Stimulated activated CD8-positive, alpha-beta memory T cell treated with anti-CD3 and anti-CD28 coated beads, Interleukin-15, amount 100 ng/mL, for 48 hours (primary cell): ENCODE measurements at regions not wholly inside any gene's neighbourhood (a gene's known extent, or its start where the extent isn't known, plus 50 kb on each side); places are given as distances from the start of the nearest gene placed in this dataset.

Experiments used
- DNase-seq, 2 donors: peaks; one replicate each; pipeline ENCODE4 v3.0.0-alpha.2; 2020; ENCODE audit warnings: low read depth in 2 of 2

DNA sequence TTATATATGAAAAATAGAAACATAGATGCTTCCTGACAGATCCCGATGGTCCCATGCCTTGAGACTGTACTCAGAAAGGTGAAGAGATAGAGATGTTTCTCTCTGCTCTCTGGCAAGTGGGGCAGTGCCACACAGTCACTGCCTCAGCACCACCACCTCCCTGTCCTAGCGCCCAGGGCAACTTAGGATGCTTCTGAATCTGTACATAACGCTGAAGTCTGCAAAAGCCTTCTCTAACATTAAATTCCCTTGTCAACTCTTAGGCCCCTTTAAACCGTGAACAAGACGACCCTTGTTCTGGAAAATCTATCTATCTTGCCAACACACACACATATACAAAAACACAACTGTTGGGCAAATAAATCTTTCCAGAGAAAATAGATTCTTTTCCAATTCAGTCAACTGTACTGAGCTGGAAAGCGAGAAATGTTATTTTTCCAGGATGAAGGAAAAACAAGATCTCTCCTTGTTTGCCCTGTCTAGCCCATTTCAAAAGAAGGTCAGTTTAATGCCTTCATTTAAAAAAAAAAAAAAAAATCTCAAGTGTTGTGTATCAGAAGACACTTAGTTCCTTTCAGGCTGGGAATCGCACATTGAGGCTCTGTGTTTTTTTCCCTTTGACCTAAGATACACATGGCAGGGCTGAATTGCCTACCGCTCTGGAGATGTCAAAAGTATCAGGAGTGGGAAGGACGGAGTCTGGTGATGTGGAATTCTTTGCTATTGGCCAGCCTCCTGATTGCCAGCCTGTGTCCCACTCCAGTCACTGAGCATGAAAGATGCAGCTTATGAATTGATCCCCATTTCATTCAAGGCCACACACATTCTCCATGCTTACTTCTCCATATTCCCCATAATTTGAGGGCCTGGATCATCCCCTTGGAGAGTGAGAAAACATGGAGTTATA, 241.4 kb downstream of the LACC1 start:
- no peak for DNase-seq

DNA sequence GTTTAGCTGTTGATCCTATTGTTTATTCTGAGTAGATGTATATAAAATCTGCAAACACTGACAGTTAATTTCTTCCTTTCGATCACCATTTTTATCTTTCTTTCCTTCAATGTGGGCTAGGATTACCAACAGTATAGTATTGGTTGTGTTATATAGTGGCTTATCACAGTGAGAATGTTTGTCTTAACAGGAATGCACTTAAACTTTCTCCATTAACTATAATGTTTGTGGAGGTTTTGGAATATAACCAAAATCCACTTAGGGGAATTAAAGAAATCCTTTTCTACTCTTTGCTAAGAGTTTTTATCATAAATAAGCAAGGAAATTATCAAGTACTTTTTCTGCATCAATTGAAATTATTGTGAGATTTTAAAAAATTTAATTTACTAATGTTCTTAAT, 244.6 kb downstream of the LACC1 start:
- DNase-seq: no peak

DNA sequence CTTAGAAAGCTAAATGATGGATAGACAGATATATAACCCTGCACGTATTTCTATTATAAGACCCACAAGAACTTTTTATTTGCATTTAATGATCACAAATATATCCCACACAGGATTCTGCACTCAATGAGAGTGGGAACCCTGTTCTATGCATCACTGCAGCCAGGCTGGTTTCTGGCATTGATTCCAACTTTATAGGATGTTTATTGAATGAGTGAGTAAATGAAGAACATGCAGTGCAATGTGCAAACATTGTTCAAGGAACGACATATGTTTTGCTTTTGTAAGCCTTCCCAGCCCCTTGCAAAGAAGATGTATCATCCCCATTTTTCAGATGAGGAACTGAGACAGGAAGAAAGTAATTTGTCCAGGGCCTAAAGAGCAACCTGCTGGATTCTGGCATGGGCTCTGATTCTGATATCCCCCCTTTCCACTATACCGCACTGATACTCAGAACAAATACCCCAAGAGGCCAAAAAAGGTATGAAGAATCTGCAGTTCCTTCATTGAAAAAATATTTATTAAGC, 246.3 kb downstream of the LACC1 start:
- no peak for DNase-seq

DNA sequence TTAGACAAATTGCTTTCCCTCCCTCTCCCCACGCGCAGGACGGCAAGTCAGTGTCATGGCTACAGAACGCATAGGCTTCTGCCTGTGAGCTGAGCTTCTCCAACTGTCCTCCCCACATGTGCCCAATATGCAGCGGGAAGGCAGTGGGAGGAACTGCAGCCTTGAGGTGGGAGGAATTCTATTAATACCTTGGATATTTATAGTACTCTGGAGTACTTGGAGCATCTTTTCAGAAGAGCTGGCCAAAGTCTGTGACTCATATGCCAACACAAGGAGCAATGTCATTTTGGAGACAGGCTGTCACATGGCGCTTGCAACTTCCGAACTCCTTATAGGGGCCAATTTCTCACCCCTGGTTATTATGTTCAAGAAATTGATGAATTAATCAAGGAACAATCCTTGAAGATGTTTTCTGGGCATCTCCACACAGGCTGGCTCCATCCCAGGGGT, 245.0 kb upstream of the SERP2 start:
- no peak for DNase-seq

DNA sequence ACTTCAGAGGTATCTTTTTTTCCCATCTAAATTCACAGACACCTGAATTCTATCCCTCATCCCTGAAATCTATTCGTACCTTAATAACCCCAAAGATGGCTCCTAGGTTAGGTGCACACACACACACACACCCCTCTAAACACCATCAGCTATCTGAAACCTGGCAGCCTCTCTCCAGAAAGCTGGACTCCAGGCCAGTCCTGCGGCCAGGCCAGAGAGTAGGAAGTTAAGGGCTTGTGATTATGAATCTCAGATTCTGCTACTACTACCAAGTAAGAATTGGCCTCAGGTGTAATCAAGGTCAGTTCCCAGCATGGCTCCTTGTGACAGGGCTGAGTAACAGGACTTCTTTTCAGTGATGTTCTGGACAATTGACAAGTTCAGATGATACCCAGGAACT, 244.2 kb upstream of the SERP2 start:
- DNase-seq: no peak

DNA sequence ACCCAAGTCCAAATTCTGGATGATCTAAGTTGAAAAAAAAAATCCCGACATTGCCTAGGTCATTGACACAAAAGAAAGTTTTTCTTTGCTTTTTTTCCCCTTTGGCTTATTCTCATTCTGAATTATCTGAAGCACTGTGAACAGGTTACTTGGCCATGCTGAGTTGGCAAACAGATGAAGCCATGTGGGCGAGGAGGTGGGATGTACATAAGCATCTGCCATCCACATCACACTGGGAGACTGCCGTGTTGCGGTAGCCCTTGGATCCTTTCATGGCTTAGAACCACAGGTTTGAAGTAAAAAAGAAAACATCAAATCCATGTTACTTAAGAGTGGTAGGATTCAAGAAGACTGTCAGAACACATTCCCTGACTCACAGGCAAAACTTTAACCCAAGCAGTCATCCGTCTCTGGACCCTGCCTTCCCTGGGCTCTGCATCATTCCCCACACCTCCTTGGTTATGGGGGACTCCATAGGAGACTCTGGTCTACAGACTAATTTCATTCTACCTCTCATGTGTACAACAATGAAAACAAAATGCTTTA, 242.5 kb upstream of the SERP2 start:
- no peak for DNase-seq

DNA sequence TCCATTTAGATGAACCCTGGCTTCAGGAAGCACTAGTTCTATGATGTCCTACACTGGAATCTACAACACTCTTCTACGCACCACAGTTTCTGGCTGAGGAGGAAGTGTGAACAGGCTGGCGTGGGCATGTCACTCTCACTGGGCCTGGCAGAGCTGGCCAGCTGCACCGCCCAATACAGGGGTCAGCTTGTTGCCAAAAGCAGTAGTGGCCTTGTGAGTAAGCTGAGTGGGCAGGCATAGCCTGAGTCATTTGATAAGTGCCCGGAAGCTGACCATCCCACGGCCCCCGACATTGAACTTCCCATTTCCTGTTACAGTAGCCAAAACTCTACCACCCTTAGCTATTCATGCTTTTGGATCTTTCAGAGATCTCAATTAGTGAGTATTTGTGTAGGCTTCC, 240.9 kb upstream of the SERP2 start:
- no peak for DNase-seq

DNA sequence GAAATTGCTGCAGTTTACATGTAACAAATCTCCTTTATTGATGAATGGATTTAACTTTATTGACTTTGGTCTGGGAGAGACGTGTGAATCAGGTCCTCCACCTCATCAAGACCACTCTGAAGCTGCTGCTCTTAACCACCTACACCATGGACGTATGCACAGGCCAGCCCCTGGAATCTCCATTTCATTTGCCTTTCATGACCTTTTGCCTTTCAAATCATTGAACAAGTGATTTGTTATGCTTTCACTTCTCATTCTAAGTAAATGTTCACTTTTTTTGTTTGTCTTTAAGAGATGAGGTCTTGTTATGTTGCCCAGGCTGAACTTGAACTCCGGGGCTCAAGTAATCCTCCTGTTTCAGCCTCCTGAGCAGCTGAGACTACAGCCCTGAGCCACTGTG, 240.0 kb upstream of the SERP2 start:
- DNase-seq: no peak

DNA sequence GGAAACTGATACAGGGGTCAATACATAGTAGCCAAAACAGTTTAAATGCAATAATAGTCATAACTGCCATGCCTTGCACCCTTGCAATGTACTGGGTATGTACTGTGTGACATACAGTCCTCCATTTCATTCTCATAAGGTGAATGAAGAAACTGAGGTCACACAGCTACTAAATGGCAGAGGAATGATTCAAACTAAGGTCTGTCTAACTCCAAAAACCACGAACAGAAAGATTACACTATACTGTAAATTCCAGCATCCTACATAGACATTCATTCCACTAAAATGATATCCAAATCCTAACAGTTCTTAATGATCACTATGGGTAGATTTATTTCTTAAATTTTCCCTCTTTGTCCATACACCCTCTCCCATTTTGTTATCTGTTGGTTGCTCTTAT, 238.1 kb upstream of the SERP2 start:
- no peak for DNase-seq

DNA sequence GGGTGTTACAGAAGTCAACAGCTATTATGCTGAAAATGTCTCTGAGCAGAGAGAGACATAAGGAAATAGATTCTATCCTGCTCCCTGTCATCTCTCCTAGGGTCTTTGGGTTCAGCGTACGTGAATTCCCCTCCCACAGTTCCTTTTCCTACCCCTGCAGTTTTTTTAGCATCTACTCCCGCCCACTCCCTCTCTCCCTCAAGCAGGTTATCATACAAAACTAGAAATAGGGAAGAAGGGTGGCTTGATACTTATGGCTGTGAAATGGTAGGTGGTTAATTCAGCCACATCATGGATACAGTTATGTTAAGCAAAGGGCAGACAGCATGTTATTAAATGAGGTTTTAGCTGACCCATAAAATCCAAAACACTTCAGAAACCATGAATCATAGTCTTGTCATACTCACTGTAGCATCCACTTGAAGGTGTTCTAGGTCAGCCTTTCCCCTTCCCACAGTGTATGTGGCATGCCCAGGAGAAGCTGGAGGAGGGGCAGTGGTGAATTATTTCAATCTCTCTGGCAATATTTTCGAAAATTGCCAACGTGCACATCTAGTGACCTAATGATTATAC, 236.8 kb upstream of the SERP2 start:
- no peak for DNase-seq

DNA sequence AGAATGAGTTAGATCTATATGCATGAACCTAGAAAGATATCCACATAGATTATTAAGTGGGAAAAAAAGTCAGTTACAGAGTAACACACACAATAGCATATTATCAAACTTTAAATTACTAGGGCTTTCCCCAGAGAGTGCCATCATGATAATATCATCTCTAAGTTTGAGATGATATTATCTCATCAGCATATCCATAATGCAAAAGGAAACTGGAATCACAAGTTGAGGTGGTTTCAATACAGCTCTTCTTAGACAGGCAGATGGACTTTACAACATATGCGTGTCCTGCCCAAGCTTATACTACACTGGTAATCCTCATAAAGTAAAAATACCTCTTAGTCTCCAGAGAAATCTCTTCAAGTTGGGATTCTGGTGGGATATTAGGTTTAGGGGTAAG, 236.2 kb upstream of the SERP2 start:
- DNase-seq: no peak

DNA sequence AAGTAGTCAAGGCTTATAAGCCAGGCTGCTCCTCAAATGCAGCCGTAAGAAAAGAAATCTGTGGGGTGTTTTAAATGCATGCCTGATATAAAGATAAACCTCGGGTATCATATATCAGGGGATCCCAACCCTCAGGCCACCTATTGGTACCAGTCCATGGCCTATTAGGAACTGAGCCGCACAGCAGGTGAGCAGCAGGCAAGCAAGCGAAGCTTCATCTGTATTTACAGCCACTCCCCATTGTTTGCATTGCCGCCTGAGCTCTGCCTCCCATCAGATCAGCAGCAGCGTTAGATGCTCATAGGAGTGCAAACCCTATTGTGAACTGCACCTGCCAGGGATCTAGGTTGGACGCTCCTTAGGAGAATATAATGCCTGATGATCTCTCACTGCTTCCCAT, 233.5 kb upstream of the SERP2 start:
- no peak for DNase-seq

DNA sequence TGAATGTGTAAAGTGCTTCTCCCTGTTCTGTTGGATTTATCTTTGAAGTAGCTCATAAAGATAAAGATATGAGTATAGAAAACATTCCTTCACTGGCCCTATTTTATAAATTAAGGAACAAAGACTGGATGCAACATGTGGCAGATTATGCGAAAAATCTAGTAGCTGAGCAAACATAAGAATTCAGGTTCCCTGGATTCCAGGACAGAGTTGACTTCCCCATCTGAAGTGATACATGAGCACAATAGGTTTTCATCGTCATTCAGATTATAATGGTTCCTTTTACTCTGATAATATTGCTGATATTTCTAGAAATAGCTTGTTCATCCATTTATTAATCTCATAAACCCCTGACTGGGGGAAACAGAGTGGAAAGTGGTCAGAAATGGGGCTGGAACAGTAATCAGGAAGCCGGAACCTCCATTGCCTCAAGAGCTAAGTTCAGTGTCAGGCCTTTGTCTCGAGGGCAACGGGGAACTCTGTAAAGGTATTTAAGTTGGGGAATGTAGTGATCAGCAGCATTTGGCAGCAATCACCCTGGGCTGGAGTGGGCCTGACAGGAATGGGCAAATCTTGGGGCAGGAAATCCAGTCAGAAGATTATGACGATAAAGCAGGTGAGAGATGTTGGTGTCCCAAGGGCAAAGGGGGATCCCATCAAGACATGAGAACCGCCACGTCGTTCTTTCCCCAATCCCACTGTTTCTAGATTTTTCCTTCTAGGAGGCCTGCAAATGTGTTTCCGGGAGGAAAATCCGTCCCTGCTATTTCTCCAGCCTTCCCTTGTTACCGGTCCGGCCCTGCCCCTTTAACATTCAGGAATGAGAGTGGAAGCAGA, 232.5 kb upstream of the SERP2 start:
- no peak for DNase-seq

DNA sequence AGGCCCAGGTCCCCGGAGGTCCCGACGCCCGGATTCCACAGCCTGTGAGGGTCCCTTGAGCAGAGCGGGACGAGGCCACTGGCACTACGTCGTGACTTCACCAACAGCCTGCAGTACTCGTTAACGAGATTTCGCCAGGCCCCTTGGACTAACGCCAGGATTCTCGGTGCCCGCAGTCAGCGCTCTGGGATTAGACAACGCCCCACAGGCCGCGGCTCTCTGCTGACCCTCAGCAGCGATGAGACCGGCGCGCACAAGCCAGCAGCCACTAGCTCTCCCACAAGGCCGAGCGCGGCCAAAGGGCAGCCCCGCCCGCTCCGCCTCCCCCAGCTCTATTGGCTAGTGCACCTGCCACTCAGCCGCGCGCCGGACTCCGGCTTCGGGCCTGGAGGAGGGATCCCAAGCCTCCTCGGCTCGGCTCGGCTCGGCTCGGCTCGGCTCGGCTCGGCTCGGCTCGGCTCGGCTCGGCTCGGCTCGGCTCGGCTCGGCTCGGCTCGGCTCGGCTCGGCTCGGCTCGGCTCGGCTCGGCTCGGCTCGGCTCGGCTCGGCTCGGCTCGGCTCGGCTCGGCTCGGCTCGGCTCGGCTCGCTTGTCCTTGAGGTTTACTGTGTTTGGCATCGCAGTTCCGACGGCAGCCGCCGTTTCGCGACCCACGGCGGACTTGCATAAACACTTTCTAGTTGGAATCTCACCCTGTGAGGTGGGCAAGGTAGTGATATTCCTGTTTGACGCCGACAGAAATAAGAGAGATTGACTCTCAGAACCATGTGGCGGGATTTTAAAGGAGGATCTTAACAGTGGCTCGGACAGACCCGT, 231.7 kb upstream of the SERP2 start:
- DNase-seq: peak; percentile 91 to 93

DNA sequence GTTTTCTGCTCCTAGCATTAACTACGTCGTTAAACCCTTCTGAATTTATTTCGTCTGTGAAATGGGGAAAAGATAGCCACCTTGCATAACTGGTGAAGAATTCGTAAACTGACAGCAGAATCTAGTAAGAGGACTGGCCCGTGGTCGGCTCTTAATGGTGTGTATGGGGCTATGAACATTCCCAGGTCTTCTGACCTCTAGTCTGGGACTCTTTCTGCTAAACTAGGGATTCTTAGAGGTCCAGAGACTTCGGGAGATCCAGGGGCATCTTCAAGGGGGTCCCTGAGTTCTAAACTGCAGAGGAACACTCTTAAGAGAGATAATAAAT, 231.1 kb upstream of the SERP2 start:
- DNase-seq: no peak

DNA sequence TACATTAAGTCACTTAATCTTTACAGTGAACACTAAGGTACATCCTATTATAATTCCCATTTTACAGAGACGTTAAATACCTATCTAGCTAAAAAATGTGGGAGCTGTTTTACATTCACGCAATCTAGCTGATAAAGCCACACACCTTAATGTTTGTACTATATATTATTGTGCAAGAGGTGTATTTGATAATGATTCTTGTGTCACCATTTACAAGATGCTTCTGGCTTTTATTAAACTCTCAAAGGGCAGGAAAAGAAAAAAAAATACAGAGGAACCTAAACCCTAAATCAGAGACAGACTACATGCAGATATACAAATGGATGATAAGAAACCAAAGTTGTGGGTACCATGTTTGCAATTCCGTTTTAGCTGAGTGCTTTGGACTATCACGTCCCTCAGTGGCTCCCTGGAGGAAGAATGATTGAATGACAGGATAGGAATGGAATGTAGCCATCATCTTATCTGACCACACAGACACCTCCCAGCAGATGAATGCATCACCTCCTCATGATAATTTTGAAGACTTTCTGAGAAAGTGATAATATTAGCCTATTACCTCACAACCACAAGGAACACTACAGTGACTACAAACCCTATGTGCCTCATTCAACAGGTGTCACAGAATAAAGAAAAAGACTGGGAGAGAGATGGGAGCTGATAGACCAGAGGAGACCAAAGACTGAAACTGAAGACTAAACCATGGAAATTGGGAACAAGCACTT, 230.5 kb upstream of the SERP2 start:
- DNase-seq: no peak

DNA sequence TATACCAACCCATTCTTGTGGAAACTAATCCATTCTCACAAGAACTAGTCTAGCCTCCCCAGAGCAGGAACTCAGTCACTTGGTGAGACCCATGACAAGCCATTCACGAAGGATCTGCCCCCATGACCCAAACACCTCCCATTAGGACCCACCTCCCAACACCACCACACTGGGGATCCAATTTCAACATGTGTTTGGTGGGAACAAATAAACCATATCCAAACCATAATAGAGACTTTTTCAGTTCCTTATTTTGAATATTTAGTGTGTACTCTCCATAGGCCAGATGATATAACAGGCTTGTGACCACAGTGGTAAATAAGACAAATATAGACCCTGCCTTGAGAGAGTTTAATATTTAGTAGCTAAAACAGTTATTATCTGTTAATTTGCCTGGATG, 227.5 kb upstream of the SERP2 start:
- DNase-seq: no peak

DNA sequence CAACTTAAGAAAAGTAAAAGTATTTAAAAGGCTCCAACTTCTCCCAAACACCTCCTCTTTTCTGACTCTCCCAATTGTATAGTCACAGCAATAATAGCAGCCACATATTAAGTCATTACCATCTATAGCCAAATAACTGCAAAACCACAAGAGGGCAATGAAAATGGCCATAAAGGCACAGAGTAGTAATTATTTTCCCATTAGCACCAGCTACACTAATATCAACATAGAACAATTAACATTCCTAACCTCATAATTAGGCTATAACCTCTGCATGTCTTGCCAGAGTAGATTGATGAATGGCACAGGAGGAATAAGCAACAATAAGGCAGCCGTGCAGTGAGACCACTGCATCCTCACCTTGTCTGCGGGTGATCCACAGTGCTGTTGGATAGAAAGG, 226.4 kb upstream of the SERP2 start:
- DNase-seq: no peak

DNA sequence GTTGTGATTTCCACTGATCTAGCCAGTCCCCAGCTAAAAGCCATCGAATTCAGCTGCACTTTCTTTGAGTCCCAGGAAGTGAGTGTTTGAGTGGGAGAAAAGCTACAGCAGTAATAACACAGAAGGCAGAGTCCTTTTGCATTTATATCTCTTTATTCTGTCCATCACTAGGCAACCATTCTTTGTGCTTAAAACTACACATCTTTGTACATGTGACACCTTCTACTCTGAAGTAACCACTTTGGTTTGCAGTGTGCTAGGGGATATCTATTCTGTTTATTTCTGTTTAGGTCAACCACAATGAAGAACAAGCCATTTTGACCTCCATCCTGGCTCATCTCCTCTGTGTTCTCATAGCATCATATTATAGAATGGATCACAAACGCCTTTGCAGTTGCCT, 226.0 kb upstream of the SERP2 start:
- no peak for DNase-seq

DNA sequence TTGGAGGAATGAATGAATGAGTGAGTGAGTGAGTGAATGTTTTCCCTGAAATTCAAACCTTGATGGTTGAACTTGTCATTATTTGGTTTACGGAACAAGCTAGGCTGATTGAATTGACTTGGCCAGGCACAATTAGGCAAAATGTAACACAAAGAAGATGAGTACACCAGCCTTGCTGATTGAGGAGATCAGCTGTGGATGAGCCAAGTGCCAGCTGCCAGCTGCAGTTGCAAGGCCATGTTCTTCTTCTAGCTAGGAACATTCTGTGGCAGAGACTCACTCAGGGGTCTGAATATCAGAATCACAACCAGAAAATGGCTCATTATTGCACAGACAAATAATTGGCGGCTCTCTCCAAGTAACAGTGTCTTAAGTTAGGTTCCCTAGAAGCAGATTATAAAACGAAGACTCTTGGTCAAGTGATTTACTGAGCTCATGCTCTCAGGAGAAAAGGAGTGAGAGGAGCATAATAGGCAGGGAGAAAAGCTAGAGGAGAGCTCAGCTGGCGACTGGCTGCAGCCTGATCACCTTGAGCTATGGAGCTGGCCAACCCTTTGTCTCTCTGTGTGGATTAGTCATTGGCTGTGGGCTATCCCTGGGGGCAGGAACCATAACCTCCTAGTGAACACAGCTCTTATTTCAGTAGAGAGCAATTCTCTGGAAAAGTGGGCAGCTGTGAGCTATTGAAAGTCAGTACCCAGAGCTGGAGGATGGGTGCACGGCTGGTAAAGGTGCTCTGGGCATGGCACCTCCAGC, 225.3 kb upstream of the SERP2 start:
- no peak for DNase-seq
